RWPE2 (cell line): ENCODE measurements at regions not wholly inside any gene's neighbourhood (a gene's known extent, or its start where the extent isn't known, plus 50 kb on each side); places are given as distances from the start of the nearest gene placed in this dataset.
"Not testable (repeated sequence)": the region's sequence is repeated elsewhere in the genome, so short reads cannot be mapped to it uniquely, and the experiment has no call there.

ENCODE experiments used
- ATAC-seq: fragments of 200-7000 bp; cut with Tn5 transposase; 3 replicates; pipeline ENCODE4 v1.9.1; 2021; ENCODE audit warnings: low read depth
- DNase-seq: peaks from one replicate; pipeline ENCODE4 v3.0.0-alpha.2; 2020; ENCODE audit warnings: low spot score
- H3K27ac ChIP-seq: fragments of 450-650 bp; 2 replicates; pipeline ENCODE4 v1.5.1; 2017; ENCODE audit warnings: mild to moderate bottlenecking; ENCODE audit not compliant: poor library complexity, severe bottlenecking
- H3K27me3 ChIP-seq: fragments of 250-450 bp; sonication (Bioruptor Pico); 2 replicates; pipeline ENCODE4 v1.5.1; 2021; ENCODE audit warnings: mild to moderate bottlenecking, moderate library complexity; ENCODE audit not compliant: insufficient read depth, poor library complexity, severe bottlenecking
- H3K36me3 ChIP-seq: fragments of 250-450 bp; sonication (Bioruptor Pico); 2 replicates; pipeline ENCODE4 v1.5.1; 2020; ENCODE audit warnings: low read depth, mild to moderate bottlenecking, moderate library complexity
- H3K4me1 ChIP-seq: fragments of 250-450 bp; sonication (Bioruptor Pico); 2 replicates; pipeline ENCODE4 v1.5.1; 2021; ENCODE audit warnings: mild to moderate bottlenecking, moderate library complexity; ENCODE audit not compliant: insufficient read depth, poor library complexity, severe bottlenecking
- H3K4me3 ChIP-seq: fragments of 250-450 bp; sonication (Bioruptor Pico); 2 replicates; pipeline ENCODE4 v1.5.1; 2021; ENCODE audit warnings: mild to moderate bottlenecking, moderate library complexity; ENCODE audit not compliant: severe bottlenecking
- H3K9me3 ChIP-seq: fragments of 250-450 bp; sonication (Bioruptor Pico); 2 replicates; pipeline ENCODE4 v1.5.1; 2021; ENCODE audit warnings: mild to moderate bottlenecking, moderate library complexity; ENCODE audit not compliant: severe bottlenecking
- TF ChIP-seq, protein P1 (sequence below): fragments of 450-650 bp; IDR thresholded peaks from one replicate; pipeline ENCODE4 v1.5.1; 2017; ENCODE audit warnings: mild to moderate bottlenecking, moderate library complexity; ENCODE audit not compliant: poor library complexity, severe bottlenecking

DNA sequence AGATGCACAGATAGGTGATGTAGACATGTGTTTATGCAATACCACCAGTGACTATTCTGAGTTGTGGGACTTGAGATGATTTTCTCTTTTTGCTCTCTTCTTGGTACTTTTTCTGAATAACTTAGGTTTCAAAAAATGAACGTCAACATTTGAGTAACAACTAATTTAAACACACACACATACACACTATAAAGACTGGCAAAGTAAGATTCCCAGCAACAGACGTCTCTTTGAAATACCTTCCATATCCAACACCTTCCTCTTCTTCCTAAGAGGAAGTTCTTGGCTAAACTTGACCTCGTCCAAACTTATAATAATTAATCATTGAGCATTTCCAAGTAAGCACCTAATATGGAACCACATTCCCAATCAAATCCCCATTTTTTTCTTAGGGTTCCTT lies 81.6 kb upstream of the RGPD4 start:
- H3K27ac ChIP-seq: no peak overlapping the region
- no peaks in the 10 kb centered on the region for H3K9me3 ChIP-seq
- DNase-seq (no peak), ATAC-seq (no peak)
- H3K36me3 ChIP-seq: no peaks in the 10 kb centered on the region
- TF ChIP-seq, protein P1, sequence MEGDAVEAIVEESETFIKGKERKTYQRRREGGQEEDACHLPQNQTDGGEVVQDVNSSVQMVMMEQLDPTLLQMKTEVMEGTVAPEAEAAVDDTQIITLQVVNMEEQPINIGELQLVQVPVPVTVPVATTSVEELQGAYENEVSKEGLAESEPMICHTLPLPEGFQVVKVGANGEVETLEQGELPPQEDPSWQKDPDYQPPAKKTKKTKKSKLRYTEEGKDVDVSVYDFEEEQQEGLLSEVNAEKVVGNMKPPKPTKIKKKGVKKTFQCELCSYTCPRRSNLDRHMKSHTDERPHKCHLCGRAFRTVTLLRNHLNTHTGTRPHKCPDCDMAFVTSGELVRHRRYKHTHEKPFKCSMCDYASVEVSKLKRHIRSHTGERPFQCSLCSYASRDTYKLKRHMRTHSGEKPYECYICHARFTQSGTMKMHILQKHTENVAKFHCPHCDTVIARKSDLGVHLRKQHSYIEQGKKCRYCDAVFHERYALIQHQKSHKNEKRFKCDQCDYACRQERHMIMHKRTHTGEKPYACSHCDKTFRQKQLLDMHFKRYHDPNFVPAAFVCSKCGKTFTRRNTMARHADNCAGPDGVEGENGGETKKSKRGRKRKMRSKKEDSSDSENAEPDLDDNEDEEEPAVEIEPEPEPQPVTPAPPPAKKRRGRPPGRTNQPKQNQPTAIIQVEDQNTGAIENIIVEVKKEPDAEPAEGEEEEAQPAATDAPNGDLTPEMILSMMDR: no peak
- no peaks in the 10 kb centered on the region for H3K4me1 ChIP-seq
- H3K4me3 ChIP-seq: no peak overlapping the region
- no peaks in the 10 kb centered on the region for H3K27me3 ChIP-seq

DNA sequence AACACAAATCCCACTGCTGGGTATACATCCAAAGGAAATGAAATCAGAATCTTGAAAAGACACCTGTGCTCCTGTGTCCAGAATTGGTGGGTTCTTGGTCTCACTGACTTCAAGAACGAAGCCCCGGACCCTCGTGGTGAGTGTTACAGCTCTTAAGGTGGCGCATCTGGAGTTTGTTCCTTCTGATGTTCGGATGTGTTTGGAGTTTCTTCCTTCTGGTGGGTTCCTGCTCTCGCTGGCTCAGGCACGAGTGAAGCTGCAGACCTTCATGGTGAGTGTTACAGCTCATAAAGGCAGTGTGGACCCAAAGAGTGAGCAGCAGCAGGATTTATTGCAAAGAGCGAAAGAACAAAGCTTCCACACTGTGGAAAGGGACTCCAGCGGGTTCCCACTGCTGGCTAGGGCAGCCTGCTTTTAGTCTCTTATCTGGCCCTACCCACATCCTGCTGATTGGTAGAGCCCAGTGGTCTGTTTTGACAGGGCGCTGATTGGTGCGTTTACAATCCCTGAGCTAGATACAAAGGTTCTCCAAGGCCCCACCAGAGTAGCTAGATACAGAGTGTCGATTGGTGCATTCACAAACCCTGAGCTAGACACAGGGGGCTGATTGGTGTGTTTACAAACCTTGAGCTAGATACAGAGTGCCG lies 80.0 kb upstream of the RGPD4 start:
- not testable (repeated sequence) for H3K36me3 ChIP-seq, ATAC-seq, H3K4me3 ChIP-seq, H3K9me3 ChIP-seq, H3K27ac ChIP-seq, H3K27me3 ChIP-seq, DNase-seq, H3K4me1 ChIP-seq

DNA sequence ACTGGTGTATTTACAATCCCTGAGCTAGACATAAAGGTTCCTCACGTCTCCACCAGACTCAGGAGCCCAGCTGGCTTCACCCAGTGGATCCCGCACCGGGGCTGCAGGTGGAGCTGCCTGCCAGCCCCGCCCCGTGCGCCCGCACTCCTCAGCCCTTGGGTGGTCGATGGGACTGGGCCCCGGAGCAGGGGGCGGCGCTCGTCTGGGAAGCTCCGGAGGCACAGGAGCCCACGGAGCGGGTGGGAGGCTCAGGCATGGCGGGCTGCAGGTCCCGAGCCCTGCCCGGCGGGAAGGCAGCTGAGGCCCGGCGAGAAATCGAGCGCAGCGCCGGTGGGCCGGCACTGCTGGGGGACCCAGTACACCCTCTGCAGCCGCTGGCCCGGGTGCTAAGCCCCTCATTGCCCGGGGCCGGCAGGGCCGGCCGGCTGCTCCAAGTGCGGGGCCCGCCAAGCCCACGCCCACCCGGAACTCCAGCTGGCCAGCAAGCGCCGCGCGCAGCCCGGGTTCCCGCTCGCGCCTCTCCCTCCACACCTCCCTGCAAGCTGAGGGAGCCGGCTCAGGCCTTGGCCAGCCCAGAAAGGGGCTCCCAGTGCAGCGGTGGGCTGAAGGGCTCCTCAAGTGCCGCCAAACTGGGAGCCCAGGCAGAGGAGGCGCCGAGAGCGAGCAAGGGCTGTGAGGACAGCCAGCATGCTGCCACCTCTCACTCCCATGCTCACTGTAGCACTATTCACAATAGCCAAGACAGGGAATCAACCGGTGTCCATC lies 79.3 kb upstream of the RGPD4 start:
- H3K4me1 ChIP-seq, H3K4me3 ChIP-seq, H3K9me3 ChIP-seq, ATAC-seq, H3K27me3 ChIP-seq, H3K27ac ChIP-seq, DNase-seq, H3K36me3 ChIP-seq: not testable (repeated sequence)

DNA sequence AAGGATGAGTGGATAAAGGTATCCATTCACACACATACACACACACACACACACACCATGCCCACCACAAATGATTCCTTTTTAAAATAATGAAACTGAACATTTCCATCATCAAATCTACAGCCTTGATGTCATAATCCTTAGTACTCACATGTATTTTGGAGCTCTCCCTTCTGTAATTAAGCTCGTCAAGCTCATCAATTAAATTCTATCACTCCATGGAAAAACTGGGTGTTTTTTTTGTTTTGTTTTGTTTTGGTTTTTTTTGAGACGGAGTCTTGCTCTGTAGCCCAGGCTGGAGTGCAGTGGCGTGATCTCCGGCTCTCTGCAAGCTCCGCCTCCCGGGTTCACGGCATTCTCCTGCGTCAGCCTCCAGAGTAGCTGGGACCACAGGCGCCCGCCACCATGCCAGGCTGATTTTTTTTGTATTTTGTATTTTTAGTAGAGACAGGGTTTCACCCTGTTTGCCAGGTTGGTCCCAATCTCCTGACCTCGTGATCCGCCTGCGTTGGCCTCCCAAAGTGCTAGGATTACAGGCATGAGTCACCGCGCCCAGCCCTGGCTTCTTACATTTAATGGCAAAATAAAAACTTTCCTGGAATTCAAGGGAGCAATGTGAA lies 78.6 kb upstream of the RGPD4 start:
- Histone ChIP-seq H3K9me3 (no peaks in the 10 kb centered on the region), H3K36me3 (no peaks in the 10 kb centered on the region), H3K27ac (no peak overlapping the region), H3K4me3 (no peak overlapping the region), H3K4me1 (no peaks in the 10 kb centered on the region), H3K27me3 (no peaks in the 10 kb centered on the region)
- no peak for DNase-seq
- ATAC-seq: no peak
- TF ChIP-seq, protein P1: no peak

DNA sequence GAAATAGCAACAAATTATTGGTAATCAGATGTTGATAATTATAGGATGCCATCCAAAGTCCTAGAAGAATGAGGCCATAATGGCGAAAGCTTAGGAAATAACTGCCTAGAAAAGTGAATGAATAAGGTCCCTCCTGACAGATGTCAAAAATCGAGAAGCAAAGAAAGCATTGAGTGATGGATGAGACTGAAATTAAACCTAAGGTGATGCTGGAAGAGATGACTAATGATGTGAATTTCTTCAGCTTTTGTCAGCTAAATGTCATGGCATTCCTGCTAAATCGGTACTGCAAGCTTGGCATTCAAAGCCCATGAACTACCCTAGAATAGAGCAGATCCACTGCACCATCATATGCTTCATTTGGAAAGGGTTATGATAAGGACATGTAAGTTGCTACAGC lies 74.8 kb upstream of the RGPD4 start:
- DNase-seq (no peak), ATAC-seq (no peak)
- TF ChIP-seq, protein P1: no peak
- Histone ChIP-seq H3K9me3 (no peaks in the 10 kb centered on the region), H3K36me3 (no peaks in the 10 kb centered on the region), H3K4me3 (no peak overlapping the region), H3K27me3 (peaks cover 3% of the 10 kb centered on the region), H3K27ac (no peak overlapping the region), H3K4me1 (no peaks in the 10 kb centered on the region)

DNA sequence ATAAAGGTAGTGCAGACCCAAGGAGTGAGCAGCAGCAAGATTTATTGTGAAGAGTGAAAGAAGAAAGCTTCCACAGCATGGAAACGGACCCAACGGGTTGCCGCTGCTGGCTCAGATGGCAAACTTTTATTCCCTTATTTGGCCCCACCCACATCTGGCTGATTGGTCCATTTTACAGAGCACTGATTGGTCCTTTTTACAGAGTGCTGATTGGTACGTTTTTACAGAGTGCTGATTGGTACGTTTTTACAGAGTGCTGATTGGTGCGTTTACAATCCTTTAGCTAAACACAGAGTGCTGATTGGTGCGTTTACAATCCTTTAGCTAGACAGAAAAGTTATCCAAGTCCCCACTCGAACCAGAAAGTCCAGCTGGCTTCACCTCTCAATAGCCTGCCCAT lies 72.9 kb upstream of the RGPD4 start:
- H3K4me1 ChIP-seq, ATAC-seq, H3K27ac ChIP-seq, H3K9me3 ChIP-seq, H3K27me3 ChIP-seq, H3K4me3 ChIP-seq, DNase-seq, H3K36me3 ChIP-seq: not testable (repeated sequence)
